PC-3 (cell line): ENCODE measurements at regions not wholly inside any gene's neighbourhood (a gene's known extent, or its start where the extent isn't known, plus 50 kb on each side); places are given as distances from the start of the nearest gene placed in this dataset.
"Not testable (repeated sequence)": the region's sequence is repeated elsewhere in the genome, so short reads cannot be mapped to it uniquely, and the experiment has no call there.

Experiments
- ATAC-seq: fragments of 200-7000 bp; cut with Tn5 transposase; 2 replicates; pipeline ENCODE4 v1.9.1; 2020; ENCODE audit warnings: mild to moderate bottlenecking, moderate library complexity
- BruUV-seq: library from RNA; stranded (reverse); fragments of 400-500 nt; replicated peaks from 2 replicates; lab custom pipeline; 2021; lab: Mats Ljungman, UMichigan
- CTCF ChIA-PET: fragments of 300-600 bp; sonication (Branson Sonifier 250); formaldehyde crosslinking; loops from one replicate; lab custom pipeline; 2022; ENCODE audit warnings: antibody characterized with exemption; lab: Charles Lee
- POLR2A ChIA-PET: fragments of 300-600 bp; sonication (Branson Sonifier 250); formaldehyde crosslinking; loops from one replicate; lab custom pipeline; 2022; ENCODE audit warnings: antibody characterized with exemption; ENCODE audit not compliant: unreplicated experiment; lab: Charles Lee
- DNase-seq: peaks from one replicate; pipeline ENCODE4 v3.0.0-alpha.2; 2015
- H2AFZ ChIP-seq: fragments of 300-600 bp; sonication (generic); 2 replicates; pipeline ENCODE4 v1.6.0; 2016; ENCODE audit warnings: antibody characterized with exemption, low read length
- H3F3A ChIP-seq: fragments of 300-600 bp; sonication (generic); one replicate; pipeline ENCODE4 v1.6.0; 2017; ENCODE audit warnings: antibody characterized with exemption, low read length, control low read depth, mild to moderate bottlenecking; ENCODE audit not compliant: unreplicated experiment
- H3K27ac ChIP-seq: fragments of 300-600 bp; sonication (generic); 2 replicates; pipeline ENCODE4 v1.5.1; 2016; ENCODE audit warnings: mild to moderate bottlenecking, low read length
- H3K27me3 ChIP-seq: fragments of 300-600 bp; sonication (generic); 2 replicates; pipeline ENCODE4 v1.6.1; 2016; ENCODE audit warnings: low read length, mixed read lengths
- H3K36me3 ChIP-seq: fragments of 300-600 bp; sonication (generic); 2 replicates; pipeline ENCODE4 v1.6.1; 2016; ENCODE audit warnings: low read depth, mixed run types, low read length, mixed read lengths
- H3K4me1 ChIP-seq: fragments of 300-600 bp; sonication (generic); 2 replicates; pipeline ENCODE4 v1.5.1; 2016; ENCODE audit warnings: low read length; ENCODE audit not compliant: insufficient read depth
- H3K4me2 ChIP-seq: fragments of 300-600 bp; sonication (generic); 2 replicates; pipeline ENCODE4 v1.6.0; 2016; ENCODE audit warnings: low read length
- H3K4me3 ChIP-seq: fragments of 300-600 bp; sonication (generic); 2 replicates; pipeline ENCODE4 v1.5.1; 2016; ENCODE audit warnings: mild to moderate bottlenecking, low read length, mixed read lengths
- H3K79me2 ChIP-seq: fragments of 300-600 bp; sonication (generic); 2 replicates; pipeline ENCODE4 v1.6.1; 2017; ENCODE audit warnings: low read length, mixed read lengths
- H3K9ac ChIP-seq: fragments of 300-600 bp; sonication (generic); 2 replicates; pipeline ENCODE4 v1.6.0; 2016; ENCODE audit warnings: mild to moderate bottlenecking, low read length
- H3K9me2 ChIP-seq: fragments of 300-600 bp; sonication (generic); replicated peaks from 2 replicates; pipeline ENCODE4 v1.6.1; 2016; ENCODE audit warnings: mixed run types, low read length, mixed read lengths
- H3K9me3 ChIP-seq: fragments of 300-600 bp; sonication (generic); 2 replicates; pipeline ENCODE4 v1.6.1; 2016; ENCODE audit warnings: low read length, mixed read lengths
- H4K20me1 ChIP-seq: fragments of 300-600 bp; sonication (generic); 2 replicates; pipeline ENCODE4 v1.6.1; 2016; ENCODE audit warnings: low read length, mixed read lengths
- CTCF ChIP-seq: fragments of 300-600 bp; sonication (generic); conservative IDR thresholded peaks from 2 replicates; pipeline ENCODE4 v1.5.1; 2017; ENCODE audit warnings: antibody characterized with exemption, low read depth, mild to moderate bottlenecking, low read length
- EZH2 ChIP-seq: fragments of 300-600 bp; sonication (generic); IDR thresholded peaks from one replicate; pipeline ENCODE4 v1.6.1; 2017; ENCODE audit warnings: antibody characterized with exemption, mild to moderate bottlenecking, low read length; ENCODE audit not compliant: unreplicated experiment
- EZH2phosphoT487 ChIP-seq: fragments of 300-600 bp; sonication (generic); IDR thresholded peaks from 2 replicates; pipeline ENCODE4 v1.6.1; 2018; ENCODE audit warnings: mild to moderate bottlenecking, antibody characterized with exemption, low read length, borderline replicate concordance
- intact Hi-C: fragments of 100-400 bp; cut with micrococcal nuclease; formaldehyde crosslinking; loops from 2 replicates; pipeline ENCODE4 v1.9.0; 2023

GRCh38 chr11:116680349-116681125 is 92.2 kb downstream of the BUD13 start:
- intact Hi-C loops: no loop called here
- Histone ChIP-seq H3K27ac (no peak overlapping the region), H3F3A (no peaks in the 10 kb centered on the region), H2AFZ (no peak overlapping the region), H3K4me3 (no peak overlapping the region), H3K9ac (no peak overlapping the region), H3K27me3 (peaks cover 22% of the 10 kb centered on the region), H3K79me2 (no peaks in the 10 kb centered on the region), H3K36me3 (no peaks in the 10 kb centered on the region), H3K9me2 (no peaks in the 10 kb centered on the region), H3K4me1 (no peaks in the 10 kb centered on the region), H3K9me3 (no peaks in the 10 kb centered on the region), H3K4me2 (no peak overlapping the region), H4K20me1 (no peaks in the 10 kb centered on the region)
- POLR2A ChIA-PET: no interaction called here
- BruUV-seq: no TSS peak
- DNase-seq (no peak), ATAC-seq (no peak)
- TF ChIP-seq EZH2phosphoT487: no peak
- TF ChIP-seq CTCF: no peak; the same call in 1 of the 2 replicates
- TF ChIP-seq EZH2: no peak
- CTCF ChIA-PET: no interaction called here

GRCh38 chr11:116678887-116679286 is 93.9 kb downstream of the BUD13 start:
- Histone ChIP-seq H3K9ac (no peak overlapping the region), H2AFZ (no peak overlapping the region), H3K4me1 (no peaks in the 10 kb centered on the region), H3K4me3 (no peak overlapping the region), H3K27ac (no peak overlapping the region), H3F3A (no peaks in the 10 kb centered on the region), H3K27me3 (peaks cover 14% of the 10 kb centered on the region; the same call in 1 of the 2 replicates), H3K36me3 (no peaks in the 10 kb centered on the region), H3K9me2 (no peaks in the 10 kb centered on the region), H4K20me1 (no peaks in the 10 kb centered on the region), H3K4me2 (no peak overlapping the region), H3K79me2 (no peaks in the 10 kb centered on the region), H3K9me3 (no peaks in the 10 kb centered on the region)
- intact Hi-C loops: no loop called here
- TF ChIP-seq CTCF: no peak
- TF ChIP-seq EZH2: no peak
- no peak for TF ChIP-seq EZH2phosphoT487
- DNase-seq (no peak), ATAC-seq (no peak)
- BruUV-seq: no TSS peak
- ChIA-PET POLR2A (no interaction called here), CTCF (no interaction called here)

GRCh38 chr11:116667318-116667717 is 105.5 kb downstream of the BUD13 start:
- ATAC-seq, H3K36me3 ChIP-seq, H3K9me2 ChIP-seq, H3K4me2 ChIP-seq, intact Hi-C loops, H3K4me3 ChIP-seq, H3K9ac ChIP-seq, H3K79me2 ChIP-seq, H2AFZ ChIP-seq, H3K9me3 ChIP-seq, H4K20me1 ChIP-seq, CTCF ChIA-PET, POLR2A ChIA-PET, DNase-seq, H3F3A ChIP-seq, H3K27ac ChIP-seq, BruUV-seq, H3K4me1 ChIP-seq: not testable (repeated sequence)
- peaks cover 28% of the 10 kb centered on the region for H3K27me3 ChIP-seq

- ATAC-seq, CTCF ChIA-PET, intact Hi-C loops: not testable (repeated sequence)
Observed at GRCh38 chr11:116666673-116667249, 106.0 kb downstream of the BUD13 start.

More at GRCh38 chr11:116666673-116667249, 106.0 kb downstream of the BUD13 start:
- H3K9me3 ChIP-seq, H3K4me1 ChIP-seq, BruUV-seq, H4K20me1 ChIP-seq, H3F3A ChIP-seq, H3K4me2 ChIP-seq, H3K27ac ChIP-seq, H3K79me2 ChIP-seq, H3K36me3 ChIP-seq, POLR2A ChIA-PET, H3K9me2 ChIP-seq, H2AFZ ChIP-seq, H3K9ac ChIP-seq, DNase-seq, H3K4me3 ChIP-seq: not testable (repeated sequence)
- H3K27me3 ChIP-seq: peaks cover 33% of the 10 kb centered on the region
